ENCODE measurements at regions not wholly inside any gene's neighbourhood (a gene's known extent, or its start where the extent isn't known, plus 50 kb on each side); places are given as distances from the start of the nearest gene placed in this dataset.

GRCh38 chr5:10844016-10844415 lies 83.0 kb upstream of the DAP start:
- intact Hi-C loops (cut with DNase I) = no loop called here
- 75 to 79% methylated on average over 4 of the region's 4 CpGs for WGBS, 2 donors
- Histone ChIP-seq H3K27ac (no peak overlapping the region), H3K4me1 (no peaks in the 10 kb centered on the region), H3K4me3 (no peak overlapping the region), H3K9me3 (no peaks in the 10 kb centered on the region), H3K27me3 (no peaks in the 10 kb centered on the region), H3K36me3 (no peaks in the 10 kb centered on the region)
- TF ChIP-seq POLR2AphosphoS5 (IDR thresholded peaks at IDR 0.05) = no peak
- no peak for TF ChIP-seq EP300 (IDR thresholded peaks at IDR 0.05)
- TF ChIP-seq, protein P1, sequence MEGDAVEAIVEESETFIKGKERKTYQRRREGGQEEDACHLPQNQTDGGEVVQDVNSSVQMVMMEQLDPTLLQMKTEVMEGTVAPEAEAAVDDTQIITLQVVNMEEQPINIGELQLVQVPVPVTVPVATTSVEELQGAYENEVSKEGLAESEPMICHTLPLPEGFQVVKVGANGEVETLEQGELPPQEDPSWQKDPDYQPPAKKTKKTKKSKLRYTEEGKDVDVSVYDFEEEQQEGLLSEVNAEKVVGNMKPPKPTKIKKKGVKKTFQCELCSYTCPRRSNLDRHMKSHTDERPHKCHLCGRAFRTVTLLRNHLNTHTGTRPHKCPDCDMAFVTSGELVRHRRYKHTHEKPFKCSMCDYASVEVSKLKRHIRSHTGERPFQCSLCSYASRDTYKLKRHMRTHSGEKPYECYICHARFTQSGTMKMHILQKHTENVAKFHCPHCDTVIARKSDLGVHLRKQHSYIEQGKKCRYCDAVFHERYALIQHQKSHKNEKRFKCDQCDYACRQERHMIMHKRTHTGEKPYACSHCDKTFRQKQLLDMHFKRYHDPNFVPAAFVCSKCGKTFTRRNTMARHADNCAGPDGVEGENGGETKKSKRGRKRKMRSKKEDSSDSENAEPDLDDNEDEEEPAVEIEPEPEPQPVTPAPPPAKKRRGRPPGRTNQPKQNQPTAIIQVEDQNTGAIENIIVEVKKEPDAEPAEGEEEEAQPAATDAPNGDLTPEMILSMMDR (IDR thresholded peaks at IDR 0.05) = no peak
- no peak for TF ChIP-seq POLR2A (IDR thresholded peaks at IDR 0.05)
- no peak for DNase-seq

GRCh38 chr5:10842823-10843222 lies 81.8 kb upstream of the DAP start:
- no peak overlapping the region for H3K4me3 ChIP-seq
- 86 to 90% methylated on average over 3 of the region's 3 CpGs for whole genome bisulfite sequencing, 2 donors
- no peaks in the 10 kb centered on the region for H3K36me3 ChIP-seq
- no peak overlapping the region for H3K27ac ChIP-seq
- intact Hi-C loops (cut with DNase I) = no loop called here
- no peaks in the 10 kb centered on the region for H3K9me3 ChIP-seq
- H3K27me3 ChIP-seq = no peaks in the 10 kb centered on the region
- TF ChIP-seq POLR2A (IDR thresholded peaks at IDR 0.05) (no peak), EP300 (IDR thresholded peaks at IDR 0.05) (no peak), POLR2AphosphoS5 (IDR thresholded peaks at IDR 0.05) (no peak)
- TF ChIP-seq, protein P1 (IDR thresholded peaks at IDR 0.05) = no peak
- DNase-seq = no peak
- no peaks in the 10 kb centered on the region for H3K4me1 ChIP-seq

- Histone ChIP-seq H3K4me3 (no peak overlapping the region), H3K9me3 (no peaks in the 10 kb centered on the region), H3K4me1 (no peaks in the 10 kb centered on the region), H3K27ac (no peak overlapping the region), H3K27me3 (no peaks in the 10 kb centered on the region), H3K36me3 (no peaks in the 10 kb centered on the region)
- WGBS, 2 donors = 86 to 90% methylated on average over 3 of the region's 3 CpGs
- no peak for DNase-seq
- TF ChIP-seq POLR2A (IDR thresholded peaks at IDR 0.05) = no peak
- TF ChIP-seq, protein P1 (IDR thresholded peaks at IDR 0.05) = no peak
- intact Hi-C loops (cut with DNase I) = no loop called here
These were observed 79.0 kb upstream of the DAP start for GRCh38 chr5:10839916-10840599.

DNA sequence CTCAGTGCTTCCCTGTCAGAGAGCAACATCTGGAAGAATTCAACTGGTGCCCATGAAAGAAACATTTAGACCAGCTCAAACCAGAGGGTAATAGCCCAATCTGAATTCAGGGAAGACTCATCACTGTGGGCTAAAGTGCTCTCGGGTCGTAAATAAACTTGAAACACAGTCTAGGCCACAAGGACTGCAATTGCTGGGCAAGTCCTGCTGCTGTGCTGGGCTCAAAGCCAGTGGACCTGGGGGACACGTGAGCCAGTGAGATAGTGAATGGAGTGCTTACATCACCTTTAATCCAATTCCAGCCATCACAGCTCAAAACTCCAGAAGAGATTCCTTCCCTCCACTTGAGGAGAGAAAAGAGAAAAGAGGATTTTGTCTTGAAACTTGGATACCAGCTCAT lies 78.1 kb upstream of the DAP start:
- no peak for DNase-seq
- H3K27me3 ChIP-seq = no peaks in the 10 kb centered on the region
- no peak overlapping the region for H3K27ac ChIP-seq
- intact Hi-C loops (cut with DNase I) = no loop called here
- TF ChIP-seq, protein P1 (IDR thresholded peaks at IDR 0.05) = no peak
- WGBS, 2 donors = 66 to 86% methylated on average over 3 of the region's 3 CpGs
- no peak overlapping the region for H3K4me3 ChIP-seq
- no peaks in the 10 kb centered on the region for H3K9me3 ChIP-seq
- H3K4me1 ChIP-seq = no peaks in the 10 kb centered on the region
- no peaks in the 10 kb centered on the region for H3K36me3 ChIP-seq

- intact Hi-C loops (cut with DNase I) = no loop called here
- 85 to 91% methylated on average over 5 of the region's 5 CpGs for WGBS, 2 donors
- TF ChIP-seq EP300 (IDR thresholded peaks at IDR 0.05) (no peak), POLR2AphosphoS5 (IDR thresholded peaks at IDR 0.05) (no peak), POLR2A (IDR thresholded peaks at IDR 0.05) (no peak)
- TF ChIP-seq, protein P1 (IDR thresholded peaks at IDR 0.05) = no peak
- H3K27me3 ChIP-seq = no peaks in the 10 kb centered on the region
- no peak for DNase-seq
- no peak overlapping the region for H3K4me3 ChIP-seq
- H3K9me3 ChIP-seq = no peaks in the 10 kb centered on the region
- no peak overlapping the region for H3K27ac ChIP-seq
- H3K4me1 ChIP-seq = no peaks in the 10 kb centered on the region
- H3K36me3 ChIP-seq = no peaks in the 10 kb centered on the region
These were observed 77.0 kb upstream of the DAP start for GRCh38 chr5:10838038-10838437.
